OCI-LY1 (cell line): ENCODE measurements at regions not wholly inside any gene's neighbourhood (a gene's known extent, or its start where the extent isn't known, plus 50 kb on each side); places are given as distances from the start of the nearest gene placed in this dataset.

ENCODE experiments used
- H2AFZ ChIP-seq: fragments of 200-600 bp; sonication (generic), shearing (Covaris generic); 2 replicates; pipeline ENCODE4 v1.6.0; 2014; ENCODE audit warnings: antibody characterized with exemption, mild to moderate bottlenecking, low read length
- H3F3A ChIP-seq: fragments of 200-600 bp; sonication (generic), shearing (Covaris generic); 2 replicates; pipeline ENCODE4 v1.6.0; 2014; ENCODE audit warnings: mild to moderate bottlenecking, antibody characterized with exemption, low read length, moderate library complexity; ENCODE audit not compliant: insufficient read depth
- H3K27ac ChIP-seq: fragments of 200-600 bp; sonication (generic); 2 replicates; pipeline ENCODE4 v1.5.1; 2014; ENCODE audit warnings: low read length, mixed run types, mild to moderate bottlenecking, low read depth; ENCODE audit not compliant: poor library complexity, severe bottlenecking
- H3K27me3 ChIP-seq: fragments of 200-600 bp; sonication (generic); 2 replicates; pipeline ENCODE4 v1.6.0; 2014; ENCODE audit warnings: antibody characterized with exemption, mild to moderate bottlenecking, low read length, moderate library complexity; ENCODE audit not compliant: insufficient read depth
- H3K36me3 ChIP-seq: fragments of 200-600 bp; sonication (generic); 2 replicates; pipeline ENCODE4 v1.6.1; 2014; ENCODE audit warnings: mild to moderate bottlenecking, antibody characterized with exemption, low read length, moderate library complexity, mixed read lengths; ENCODE audit not compliant: insufficient read depth
- H3K4me1 ChIP-seq: fragments of 200-600 bp; sonication (generic); 2 replicates; pipeline ENCODE4 v1.5.1; 2014; ENCODE audit warnings: mild to moderate bottlenecking, low read length, moderate library complexity; ENCODE audit not compliant: insufficient read depth, severe bottlenecking
- H3K4me2 ChIP-seq: fragments of 200-600 bp; sonication (generic), shearing (Covaris generic); 2 replicates; pipeline ENCODE4 v1.6.1; 2014; ENCODE audit warnings: low read length
- H3K4me3 ChIP-seq: fragments of 200-600 bp; sonication (generic); 2 replicates; pipeline ENCODE4 v1.5.1; 2014; ENCODE audit warnings: low read length, low read depth, mild to moderate bottlenecking, mixed read lengths; ENCODE audit not compliant: poor library complexity, severe bottlenecking
- H3K79me2 ChIP-seq: fragments of 200-600 bp; shearing (Covaris generic); 2 replicates; pipeline ENCODE4 v1.6.1; 2016; ENCODE audit warnings: mixed run types, low read length, mixed read lengths; ENCODE audit not compliant: insufficient read depth
- H3K9ac ChIP-seq: fragments of 200-600 bp; sonication (generic), shearing (Covaris generic); 2 replicates; pipeline ENCODE4 v1.6.1; 2014; ENCODE audit warnings: mild to moderate bottlenecking, low read length, mixed read lengths
- H3K9me2 ChIP-seq: fragments of 200-600 bp; sonication (generic), shearing (Covaris generic); 2 replicates; pipeline ENCODE4 v1.6.1; 2014; ENCODE audit warnings: low read depth, mild to moderate bottlenecking, low read length, mixed read lengths
- H3K9me3 ChIP-seq: fragments of 200-600 bp; shearing (Covaris generic); 2 replicates; pipeline ENCODE4 v1.6.1; 2014; ENCODE audit warnings: low read length, mixed read lengths
- H4K20me1 ChIP-seq: fragments of 200-600 bp; sonication (generic), shearing (Covaris generic); 2 replicates; pipeline ENCODE4 v1.6.0; 2016; ENCODE audit warnings: mild to moderate bottlenecking, low read length; ENCODE audit not compliant: insufficient read depth
- EZH2 ChIP-seq: fragments of 200-600 bp; sonication (generic), shearing (Covaris generic); IDR thresholded peaks from 2 replicates; pipeline ENCODE4 v1.8.0; 2017; ENCODE audit warnings: borderline replicate concordance, mixed run types, mild to moderate bottlenecking, antibody characterized with exemption, low read length, moderate library complexity, mixed read lengths
- TF ChIP-seq, protein P1 (sequence below): fragments of 200-600 bp; sonication (generic), shearing (Covaris generic); IDR thresholded peaks from 2 replicates; pipeline ENCODE4 v1.5.1; 2017; ENCODE audit warnings: mild to moderate bottlenecking, antibody characterized with exemption, low read length, moderate library complexity, mixed read lengths

DNA sequence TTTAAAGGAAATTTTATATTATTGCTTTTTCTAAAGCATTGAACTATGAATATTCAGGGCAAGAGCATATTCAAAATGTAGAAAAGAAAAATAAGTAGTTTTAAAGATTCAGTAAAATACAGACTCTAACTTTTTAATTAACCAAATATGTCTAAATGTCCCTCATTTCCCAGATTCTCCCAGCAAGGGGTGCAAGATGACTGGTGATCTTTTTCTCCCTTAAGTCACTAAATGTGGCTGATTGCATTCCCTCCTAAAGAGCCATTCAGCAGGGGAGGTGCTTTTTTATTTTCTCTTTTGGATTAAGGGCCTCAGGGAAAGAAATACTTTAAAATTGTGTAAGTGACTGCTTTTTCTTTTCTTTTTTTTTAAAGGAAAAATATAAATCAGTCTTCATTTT, 406.9 kb downstream of the OXSM start:
- no peaks in the 10 kb centered on the region for H3K27me3 ChIP-seq
- H3K4me3 ChIP-seq, result no peak overlapping the region
- no peaks in the 10 kb centered on the region for H3K4me1 ChIP-seq
- H3K4me2 ChIP-seq, result no peak overlapping the region
- H3K9me3 ChIP-seq, result no peaks in the 10 kb centered on the region
- no peaks in the 10 kb centered on the region for H3K36me3 ChIP-seq
- no peak overlapping the region for H2AFZ ChIP-seq
- no peaks in the 10 kb centered on the region for H3K9me2 ChIP-seq
- TF ChIP-seq, protein P1, sequence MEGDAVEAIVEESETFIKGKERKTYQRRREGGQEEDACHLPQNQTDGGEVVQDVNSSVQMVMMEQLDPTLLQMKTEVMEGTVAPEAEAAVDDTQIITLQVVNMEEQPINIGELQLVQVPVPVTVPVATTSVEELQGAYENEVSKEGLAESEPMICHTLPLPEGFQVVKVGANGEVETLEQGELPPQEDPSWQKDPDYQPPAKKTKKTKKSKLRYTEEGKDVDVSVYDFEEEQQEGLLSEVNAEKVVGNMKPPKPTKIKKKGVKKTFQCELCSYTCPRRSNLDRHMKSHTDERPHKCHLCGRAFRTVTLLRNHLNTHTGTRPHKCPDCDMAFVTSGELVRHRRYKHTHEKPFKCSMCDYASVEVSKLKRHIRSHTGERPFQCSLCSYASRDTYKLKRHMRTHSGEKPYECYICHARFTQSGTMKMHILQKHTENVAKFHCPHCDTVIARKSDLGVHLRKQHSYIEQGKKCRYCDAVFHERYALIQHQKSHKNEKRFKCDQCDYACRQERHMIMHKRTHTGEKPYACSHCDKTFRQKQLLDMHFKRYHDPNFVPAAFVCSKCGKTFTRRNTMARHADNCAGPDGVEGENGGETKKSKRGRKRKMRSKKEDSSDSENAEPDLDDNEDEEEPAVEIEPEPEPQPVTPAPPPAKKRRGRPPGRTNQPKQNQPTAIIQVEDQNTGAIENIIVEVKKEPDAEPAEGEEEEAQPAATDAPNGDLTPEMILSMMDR, result no peak
- no peak for TF ChIP-seq EZH2
- no peaks in the 10 kb centered on the region for H3K79me2 ChIP-seq
- no peaks in the 10 kb centered on the region for H3F3A ChIP-seq
- H4K20me1 ChIP-seq, result no peaks in the 10 kb centered on the region
- H3K9ac ChIP-seq, result no peak overlapping the region
- H3K27ac ChIP-seq, result no peak overlapping the region

DNA sequence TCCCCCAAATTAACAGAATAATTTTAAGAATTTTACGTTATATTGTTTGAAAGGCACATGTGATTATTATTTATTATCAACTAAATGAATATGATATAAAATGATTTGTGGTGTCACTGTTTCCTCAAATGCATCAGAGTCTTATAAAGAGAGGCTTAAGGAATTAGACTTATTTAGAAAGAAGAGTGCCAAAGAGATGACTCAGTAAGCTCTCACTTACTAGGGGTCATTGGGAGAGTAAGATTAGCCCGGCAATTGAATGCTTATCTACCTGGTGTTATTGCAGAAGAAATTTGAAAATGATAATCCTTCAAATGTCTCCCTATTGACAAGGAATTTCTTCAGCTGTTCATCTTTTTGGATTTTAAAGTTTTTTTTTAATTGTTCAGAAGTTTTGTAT, 408.7 kb downstream of the OXSM start:
- no peak overlapping the region for H3K4me2 ChIP-seq
- TF ChIP-seq, protein P1, result no peak
- TF ChIP-seq EZH2, result no peak
- no peak overlapping the region for H3K4me3 ChIP-seq
- no peaks in the 10 kb centered on the region for H3K79me2 ChIP-seq
- H3F3A ChIP-seq, result no peaks in the 10 kb centered on the region
- H3K9ac ChIP-seq, result no peak overlapping the region
- no peaks in the 10 kb centered on the region for H3K36me3 ChIP-seq
- H3K27me3 ChIP-seq, result no peaks in the 10 kb centered on the region
- H3K27ac ChIP-seq, result no peak overlapping the region
- H4K20me1 ChIP-seq, result no peaks in the 10 kb centered on the region
- no peaks in the 10 kb centered on the region for H3K9me3 ChIP-seq
- no peaks in the 10 kb centered on the region for H3K4me1 ChIP-seq
- H2AFZ ChIP-seq, result no peak overlapping the region
- no peaks in the 10 kb centered on the region for H3K9me2 ChIP-seq

DNA sequence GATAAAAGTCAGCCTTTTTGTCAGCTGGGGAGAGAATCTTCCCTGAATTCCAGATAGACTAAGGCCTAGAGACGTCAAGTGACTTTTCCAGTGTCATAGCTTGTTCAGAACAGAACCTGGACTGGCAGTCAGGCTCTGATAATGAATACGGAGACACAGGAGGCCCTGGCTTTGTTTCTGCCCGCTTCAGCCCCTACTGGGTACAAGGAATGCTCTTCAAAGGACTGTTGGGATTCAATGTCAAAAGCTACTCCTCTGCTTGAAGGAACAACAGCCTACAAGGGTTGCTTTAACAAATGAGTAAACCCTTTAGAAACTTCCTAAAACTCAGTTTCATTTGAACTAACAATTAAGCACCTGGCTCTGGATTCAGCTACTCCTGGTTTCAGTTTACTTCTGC, 412.3 kb downstream of the OXSM start:
- Histone ChIP-seq H4K20me1 (no peaks in the 10 kb centered on the region), H3K9me2 (no peaks in the 10 kb centered on the region), H3K79me2 (no peaks in the 10 kb centered on the region), H3K9ac (no peak overlapping the region), H2AFZ (no peak overlapping the region), H3K4me2 (no peak overlapping the region), H3K27me3 (no peaks in the 10 kb centered on the region), H3K36me3 (no peaks in the 10 kb centered on the region), H3K9me3 (no peaks in the 10 kb centered on the region), H3K4me3 (no peak overlapping the region), H3F3A (no peaks in the 10 kb centered on the region), H3K4me1 (no peaks in the 10 kb centered on the region), H3K27ac (no peak overlapping the region)
- TF ChIP-seq EZH2, result no peak
- TF ChIP-seq, protein P1, result no peak
